ENCODE measurements at regions not wholly inside any gene's neighbourhood (a gene's known extent, or its start where the extent isn't known, plus 50 kb on each side); places are given as distances from the start of the nearest gene placed in this dataset.
A peak's percentile ranks its signal among the peaks of the same experiment; 100 is the strongest.

- no peak for TF ChIP-seq CTCF (IDR thresholded peaks at IDR 0.05; ENCODE audit: control extremely low read depth, extremely low read depth)
- DNase-seq (no peak), ATAC-seq (ENCODE audit: insufficient read depth, low FRiP score) (no peak)
- Histone ChIP-seq H3K9ac (ENCODE audit: insufficient read depth in 1 of 2, low read length in 2 of 2) (no peak overlapping the region), H3K9me3 (ENCODE audit: control insufficient read depth in 4 of 4, insufficient read depth in 3 of 4, low read length in 3 of 4) (no peaks in the 10 kb centered on the region), H3K27ac (ENCODE audit: low read depth in 1 of 2, low read length in 1 of 2) (no peak overlapping the region), H3K36me3 (ENCODE audit: control insufficient read depth in 4 of 4, insufficient read depth in 4 of 4, low read length in 4 of 4) (no peaks in the 10 kb centered on the region), H3K4me3 (no peak overlapping the region), H3K4me1 (ENCODE audit: control insufficient read depth in 5 of 5, insufficient read depth in 5 of 5, low read length in 5 of 5) (peaks cover 0 to 33% (median 2%) of the 10 kb centered on the region in 5 donors), H3K27me3 (ENCODE audit: control insufficient read depth in 3 of 3, insufficient read depth in 3 of 3, low read length in 2 of 3) (no peaks in the 10 kb centered on the region)
- 82 to 96% methylated on average over 1 of the region's 1 CpG for WGBS, 2 donors
Measured at GRCh38 chr4:81571105-81571504, 99.4 kb upstream of the RASGEF1B start.

- no peaks in the 10 kb centered on the region for H3K9me3 ChIP-seq (ENCODE audit: control insufficient read depth in 4 of 4, insufficient read depth in 3 of 4, low read length in 3 of 4)
- no peak overlapping the region for H3K9ac ChIP-seq (ENCODE audit: insufficient read depth in 1 of 2, low read length in 2 of 2)
- H3K4me3 ChIP-seq: peak overlapping the region; percentile 4
- 42 to 50% methylated on average over 5 of the region's 5 CpGs for WGBS, 2 donors
- H3K4me1 ChIP-seq (ENCODE audit: control insufficient read depth in 5 of 5, insufficient read depth in 5 of 5, low read length in 5 of 5): peaks cover 0 to 24% (median 2%) of the 10 kb centered on the region in 5 donors
- H3K36me3 ChIP-seq (ENCODE audit: control insufficient read depth in 4 of 4, insufficient read depth in 4 of 4, low read length in 4 of 4): no peaks in the 10 kb centered on the region
- DNase-seq: peak; percentile 18 to 77 (median 69)
- peak; percentile 74 for ATAC-seq (ENCODE audit: insufficient read depth, low FRiP score)
- no peak for TF ChIP-seq CTCF (IDR thresholded peaks at IDR 0.05; ENCODE audit: control extremely low read depth, extremely low read depth)
- no peaks in the 10 kb centered on the region for H3K27me3 ChIP-seq (ENCODE audit: control insufficient read depth in 3 of 3, insufficient read depth in 3 of 3, low read length in 2 of 3)
- H3K27ac ChIP-seq (ENCODE audit: low read depth in 1 of 2, low read length in 1 of 2): peak overlapping the region; percentile 43 to 77
Measured at GRCh38 chr4:81566161-81566591, 94.5 kb upstream of the RASGEF1B start.

GRCh38 chr4:81565142-81565870, 93.6 kb upstream of the RASGEF1B start:
- Histone ChIP-seq H3K9ac (ENCODE audit: insufficient read depth in 1 of 2, low read length in 2 of 2) (no peak overlapping the region), H3K9me3 (ENCODE audit: control insufficient read depth in 4 of 4, insufficient read depth in 3 of 4, low read length in 3 of 4) (no peaks in the 10 kb centered on the region), H3K36me3 (ENCODE audit: control insufficient read depth in 4 of 4, insufficient read depth in 4 of 4, low read length in 4 of 4) (no peaks in the 10 kb centered on the region), H3K27ac (ENCODE audit: low read depth in 1 of 2, low read length in 1 of 2) (peak overlapping the region; percentile 43 to 88), H3K4me3 (no peak overlapping the region), H3K27me3 (ENCODE audit: control insufficient read depth in 3 of 3, insufficient read depth in 3 of 3, low read length in 2 of 3) (no peaks in the 10 kb centered on the region), H3K4me1 (ENCODE audit: control insufficient read depth in 5 of 5, insufficient read depth in 5 of 5, low read length in 5 of 5) (peaks cover 0 to 24% (median 2%) of the 10 kb centered on the region in 5 donors)
- ATAC-seq (ENCODE audit: insufficient read depth, low FRiP score): peak; percentile 72
- peak; percentile 87 to 93 (median 89) for DNase-seq
- WGBS, 2 donors: 35 to 71% methylated on average over 6 of the region's 6 CpGs
- no peak for TF ChIP-seq CTCF (IDR thresholded peaks at IDR 0.05; ENCODE audit: control extremely low read depth, extremely low read depth)
